Activated CD8-positive, alpha-beta T cell treated with anti-CD3 and anti-CD28 coated beads for 36 hours (primary cell): ENCODE measurements at regions not wholly inside any gene's neighbourhood (a gene's known extent, or its start where the extent isn't known, plus 50 kb on each side); places are given as distances from the start of the nearest gene placed in this dataset.

Experiments
- ATAC-seq: fragments of 200-7000 bp; cut with Tn5 transposase; one replicate; pipeline ENCODE4 v1.10.0; 2021; ENCODE audit warnings: mild to moderate bottlenecking, moderate library complexity
- CTCF ChIA-PET: fragments of 350-600 bp; sonication (Branson Sonifier 250); formaldehyde crosslinking; loops from one replicate; lab custom pipeline; 2021; ENCODE audit warnings: antibody characterized with exemption; lab: Charles Lee
- POLR2A ChIA-PET: fragments of 350-600 bp; sonication (Branson Sonifier 250); formaldehyde crosslinking; loops from one replicate; lab custom pipeline; 2021; ENCODE audit warnings: antibody characterized with exemption; lab: Charles Lee
- DNase-seq: peaks from one replicate; pipeline ENCODE4 v3.0.0-alpha.2; 2020
- H3K27ac Mint-ChIP-seq: one replicate; pipeline ENCODE4 v1.8.0; 2021; ENCODE audit warnings: mild to moderate bottlenecking, mixed read lengths
- H3K27me3 Mint-ChIP-seq: one replicate; pipeline ENCODE4 v1.8.0; 2021; ENCODE audit warnings: mixed read lengths
- H3K36me3 Mint-ChIP-seq: one replicate; pipeline ENCODE4 v1.8.0; 2021; ENCODE audit warnings: low read depth, mixed read lengths
- H3K4me1 Mint-ChIP-seq: one replicate; pipeline ENCODE4 v1.8.0; 2021; ENCODE audit warnings: low read depth, mixed read lengths
- H3K4me3 Mint-ChIP-seq: one replicate; pipeline ENCODE4 v1.8.0; 2021; ENCODE audit warnings: mild to moderate bottlenecking, moderate library complexity, mixed read lengths
- H3K9me3 Mint-ChIP-seq: one replicate; pipeline ENCODE4 v1.8.0; 2021; ENCODE audit warnings: mixed read lengths
- intact Hi-C: fragments of 100-400 bp; cut with micrococcal nuclease; formaldehyde crosslinking; loops from one replicate; pipeline ENCODE4 v1.10.0; 2022
- TF ChIP-seq, protein P1 (sequence below): fragments of 200-600 bp; IDR thresholded peaks from one replicate; pipeline ENCODE4 v1.8.0; 2022; ENCODE audit warnings: antibody characterized with exemption, mild to moderate bottlenecking

DNA sequence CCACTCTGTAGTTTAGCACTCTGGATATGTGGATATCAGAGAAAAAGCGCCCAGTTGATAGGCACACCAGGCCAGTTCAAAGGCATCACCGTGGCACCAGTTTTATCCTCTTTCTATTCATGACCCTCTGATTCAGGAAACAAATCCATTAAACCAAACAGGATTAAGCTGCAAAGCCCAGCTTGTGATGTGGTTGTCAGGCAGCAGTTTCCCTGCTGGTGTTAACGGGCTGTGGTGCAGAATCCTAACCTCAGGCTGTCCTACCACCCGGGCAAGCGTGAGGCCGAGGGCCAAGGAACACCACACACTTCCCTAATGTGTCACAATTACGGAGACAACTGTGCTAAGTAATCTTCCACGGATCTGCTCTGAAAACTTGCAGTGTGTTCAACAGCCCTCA is 209.1 kb downstream of the OLFM4 start:
- Mint-ChIP-seq H3K4me3 (no peak overlapping the region), H3K27me3 (no peaks in the 10 kb centered on the region), H3K36me3 (no peaks in the 10 kb centered on the region), H3K9me3 (no peaks in the 10 kb centered on the region), H3K4me1 (no peaks in the 10 kb centered on the region), H3K27ac (no peak overlapping the region)
- ChIA-PET POLR2A (no interaction called here), CTCF (no interaction called here)
- DNase-seq (no peak), ATAC-seq (no peak)
- TF ChIP-seq, protein P1, sequence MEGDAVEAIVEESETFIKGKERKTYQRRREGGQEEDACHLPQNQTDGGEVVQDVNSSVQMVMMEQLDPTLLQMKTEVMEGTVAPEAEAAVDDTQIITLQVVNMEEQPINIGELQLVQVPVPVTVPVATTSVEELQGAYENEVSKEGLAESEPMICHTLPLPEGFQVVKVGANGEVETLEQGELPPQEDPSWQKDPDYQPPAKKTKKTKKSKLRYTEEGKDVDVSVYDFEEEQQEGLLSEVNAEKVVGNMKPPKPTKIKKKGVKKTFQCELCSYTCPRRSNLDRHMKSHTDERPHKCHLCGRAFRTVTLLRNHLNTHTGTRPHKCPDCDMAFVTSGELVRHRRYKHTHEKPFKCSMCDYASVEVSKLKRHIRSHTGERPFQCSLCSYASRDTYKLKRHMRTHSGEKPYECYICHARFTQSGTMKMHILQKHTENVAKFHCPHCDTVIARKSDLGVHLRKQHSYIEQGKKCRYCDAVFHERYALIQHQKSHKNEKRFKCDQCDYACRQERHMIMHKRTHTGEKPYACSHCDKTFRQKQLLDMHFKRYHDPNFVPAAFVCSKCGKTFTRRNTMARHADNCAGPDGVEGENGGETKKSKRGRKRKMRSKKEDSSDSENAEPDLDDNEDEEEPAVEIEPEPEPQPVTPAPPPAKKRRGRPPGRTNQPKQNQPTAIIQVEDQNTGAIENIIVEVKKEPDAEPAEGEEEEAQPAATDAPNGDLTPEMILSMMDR: no peak
- intact Hi-C loops: no loop called here

DNA sequence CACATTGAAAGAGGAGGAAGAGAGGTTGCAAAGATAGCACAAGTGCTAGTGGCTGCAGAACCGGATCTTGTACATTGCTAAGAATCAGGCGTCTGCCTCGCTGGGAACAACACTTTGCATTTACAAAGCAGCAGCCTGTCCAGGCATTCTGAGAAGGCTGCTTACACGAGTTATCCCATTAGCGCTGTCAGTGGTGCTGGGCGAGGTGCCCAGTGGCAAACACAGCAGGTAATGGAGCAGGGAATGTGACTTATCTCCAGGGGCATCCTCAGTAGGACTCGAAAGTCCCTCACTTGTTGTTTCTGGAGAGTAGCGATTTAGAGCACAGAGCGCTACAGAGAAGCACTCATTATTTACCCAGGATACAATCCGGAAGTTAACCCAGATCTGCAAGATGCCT is 209.6 kb downstream of the OLFM4 start:
- Mint-ChIP-seq H3K27ac (no peak overlapping the region), H3K36me3 (no peaks in the 10 kb centered on the region), H3K4me3 (no peak overlapping the region), H3K4me1 (no peaks in the 10 kb centered on the region), H3K27me3 (no peaks in the 10 kb centered on the region), H3K9me3 (no peaks in the 10 kb centered on the region)
- CTCF ChIA-PET: no interaction called here
- ATAC-seq: no peak
- intact Hi-C loops: no loop called here
- POLR2A ChIA-PET: no interaction called here
- TF ChIP-seq, protein P1: no peak
- no peak for DNase-seq

DNA sequence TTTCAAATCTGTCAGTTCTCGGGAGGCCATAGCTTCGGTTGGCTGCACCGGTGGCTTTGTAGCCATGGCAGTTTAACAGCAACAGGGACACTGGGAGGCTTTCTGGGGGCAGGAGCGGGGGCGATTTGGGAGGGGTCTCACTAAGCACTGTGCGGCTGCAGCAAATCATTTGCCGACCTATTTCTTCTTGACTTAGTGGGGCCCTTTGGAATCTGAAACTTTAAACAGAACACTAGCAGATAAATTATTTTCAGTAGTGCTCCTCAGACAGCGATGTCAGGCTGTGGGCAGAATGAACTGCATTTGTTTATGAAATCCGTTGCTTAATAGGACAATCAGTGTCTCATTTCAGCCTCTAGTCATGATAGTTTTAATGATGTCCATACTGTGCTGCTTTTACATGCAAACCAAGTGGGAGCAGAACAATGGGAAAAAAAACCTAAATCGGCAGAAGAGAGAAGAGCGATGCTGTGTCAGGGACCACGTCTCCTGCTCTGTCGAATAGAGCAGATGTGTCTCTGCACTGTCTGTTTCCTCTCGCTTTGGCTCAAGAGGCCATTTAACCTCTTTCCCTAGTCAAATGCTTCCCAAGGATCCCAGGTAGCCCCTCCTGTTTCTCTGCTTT is 211.9 kb downstream of the OLFM4 start:
- no peak for DNase-seq
- ChIA-PET POLR2A (no interaction called here), CTCF (interaction anchor here (1.3 kb wide), 1 partner anchor 10 kb away, joined by 3 read pairs; no protein-coding TSS in a partner anchor)
- ATAC-seq: no peak
- H3K36me3 Mint-ChIP-seq: no peaks in the 10 kb centered on the region
- no peaks in the 10 kb centered on the region for H3K9me3 Mint-ChIP-seq
- TF ChIP-seq, protein P1: no peak
- no peaks in the 10 kb centered on the region for H3K4me1 Mint-ChIP-seq
- H3K27ac Mint-ChIP-seq: no peak overlapping the region
- intact Hi-C loops: no loop called here
- H3K27me3 Mint-ChIP-seq: no peaks in the 10 kb centered on the region
- H3K4me3 Mint-ChIP-seq: no peak overlapping the region

DNA sequence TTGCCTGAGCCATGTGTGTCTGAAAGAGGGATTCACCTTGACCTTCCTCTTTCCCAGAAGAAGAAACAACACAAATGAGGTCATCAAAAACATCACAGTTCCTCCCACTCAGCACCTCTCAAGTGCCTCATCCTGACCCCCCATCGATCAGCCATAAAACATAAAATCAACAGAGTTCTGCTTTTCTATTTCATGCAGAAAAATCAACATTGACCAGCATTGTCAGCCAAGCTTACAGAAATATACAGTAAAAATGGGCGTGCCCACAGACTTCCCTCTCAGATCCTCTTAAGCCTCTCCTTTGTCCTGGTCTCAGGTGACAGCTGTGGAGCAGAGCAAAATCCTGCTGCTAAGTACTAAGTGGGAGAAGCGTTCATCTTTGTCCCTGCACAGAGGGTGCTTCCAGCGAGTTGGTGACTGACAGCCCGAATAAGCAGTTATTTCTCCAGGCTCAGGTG is 213.3 kb downstream of the OLFM4 start:
- H3K4me3 Mint-ChIP-seq: no peak overlapping the region

DNA sequence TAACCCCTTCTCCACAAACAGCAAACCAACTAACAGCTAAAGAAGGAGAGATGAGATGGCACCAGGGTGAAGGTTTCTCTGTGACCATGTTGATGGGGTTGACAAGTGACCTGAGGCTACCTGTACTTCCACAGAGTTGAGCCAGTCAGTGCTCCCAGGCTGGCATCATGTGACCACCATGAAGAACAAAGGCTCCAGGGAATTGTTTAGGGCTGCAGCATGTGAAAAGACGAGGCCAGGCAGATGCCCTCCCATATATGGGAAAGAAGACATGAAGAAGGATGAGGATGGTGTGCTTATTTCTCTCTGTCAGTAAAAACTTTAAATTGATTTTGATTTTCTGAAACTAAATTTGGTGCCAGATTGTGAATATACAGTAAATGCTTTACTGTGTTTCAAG is 220.6 kb downstream of the OLFM4 start:
- TF ChIP-seq, protein P1: no peak
- no peak overlapping the region for H3K27ac Mint-ChIP-seq
- no peaks in the 10 kb centered on the region for H3K9me3 Mint-ChIP-seq
- ChIA-PET POLR2A (no interaction called here), CTCF (interaction anchor here (1.4 kb wide), 1 partner anchor 41 kb away, joined by 3 read pairs; no protein-coding TSS in a partner anchor)
- no peaks in the 10 kb centered on the region for H3K4me1 Mint-ChIP-seq
- no peak overlapping the region for H3K4me3 Mint-ChIP-seq
- DNase-seq: no peak
- no peak for ATAC-seq
- intact Hi-C loops: no loop called here
- no peaks in the 10 kb centered on the region for H3K27me3 Mint-ChIP-seq
- no peaks in the 10 kb centered on the region for H3K36me3 Mint-ChIP-seq

More for the DNA sequence above, 213.3 kb downstream of the OLFM4 start:
- no peaks in the 10 kb centered on the region for H3K9me3 Mint-ChIP-seq
- no peaks in the 10 kb centered on the region for H3K4me1 Mint-ChIP-seq
- ATAC-seq: no peak
- TF ChIP-seq, protein P1: no peak
- intact Hi-C loops: no loop called here
- ChIA-PET POLR2A (no interaction called here), CTCF (interaction anchor here (1.6 kb wide), 1 partner anchor 10 kb away, joined by 3 read pairs; no protein-coding TSS in a partner anchor)
- H3K27ac Mint-ChIP-seq: no peak overlapping the region
- no peak for DNase-seq
- no peaks in the 10 kb centered on the region for H3K36me3 Mint-ChIP-seq
- no peaks in the 10 kb centered on the region for H3K27me3 Mint-ChIP-seq
